ENCODE measurements at regions not wholly inside any gene's neighbourhood (a gene's known extent, or its start where the extent isn't known, plus 50 kb on each side); places are given as distances from the start of the nearest gene placed in this dataset.

GRCh38 chr7:115101199-115101598 lies 179.3 kb downstream of the MDFIC start:
- Histone ChIP-seq H3K4me3 (no peak overlapping the region), H3K27me3 (no peaks in the 10 kb centered on the region), H3K27ac (no peak overlapping the region), H3K4me1 (no peaks in the 10 kb centered on the region), H3K9me3 (no peaks in the 10 kb centered on the region), H3K36me3 (no peaks in the 10 kb centered on the region)
- no peak for DNase-seq (ENCODE audit: low spot score in 2 of 2)
- no peak for TF ChIP-seq EP300 (IDR thresholded peaks at IDR 0.05)
- no peak for TF ChIP-seq POLR2AphosphoS5 (IDR thresholded peaks at IDR 0.05)
- TF ChIP-seq CTCF (IDR thresholded peaks at IDR 0.05) = no peak
- no peak for TF ChIP-seq POLR2A (IDR thresholded peaks at IDR 0.05)

DNA sequence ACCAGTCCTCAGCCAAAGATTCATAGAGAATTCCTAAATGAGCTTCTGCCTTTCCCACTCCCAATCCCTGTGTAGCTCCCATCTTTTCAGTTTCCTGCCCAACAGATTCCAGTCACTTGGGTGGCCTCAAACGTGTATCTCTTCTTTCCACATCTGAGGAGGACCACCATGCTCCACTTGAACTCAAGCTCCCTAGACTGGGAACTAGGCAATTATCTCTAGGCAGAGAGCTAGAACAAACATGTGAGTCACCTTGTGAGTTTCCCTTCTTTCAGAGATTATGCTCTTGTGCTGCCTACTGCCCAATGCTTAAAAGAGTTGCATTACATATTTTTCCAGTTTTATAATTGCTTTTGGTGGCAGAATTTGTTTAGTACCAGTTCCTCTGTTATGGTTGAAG lies 178.0 kb downstream of the MDFIC start:
- H3K9me3 ChIP-seq = no peaks in the 10 kb centered on the region
- no peaks in the 10 kb centered on the region for H3K4me1 ChIP-seq
- DNase-seq (ENCODE audit: low spot score in 2 of 2) = no peak
- no peak overlapping the region for H3K27ac ChIP-seq
- no peak overlapping the region for H3K4me3 ChIP-seq
- WGBS = 33% methylated on average over 1 of the region's 1 CpG
- TF ChIP-seq CTCF (IDR thresholded peaks at IDR 0.05) = no peak
- no peak for TF ChIP-seq POLR2A (IDR thresholded peaks at IDR 0.05)
- no peak for TF ChIP-seq POLR2AphosphoS5 (IDR thresholded peaks at IDR 0.05)
- no peak for TF ChIP-seq EP300 (IDR thresholded peaks at IDR 0.05)
- H3K36me3 ChIP-seq = no peaks in the 10 kb centered on the region
- H3K27me3 ChIP-seq = no peaks in the 10 kb centered on the region

- no peaks in the 10 kb centered on the region for H3K27me3 ChIP-seq
- TF ChIP-seq POLR2AphosphoS5 (IDR thresholded peaks at IDR 0.05) (no peak), POLR2A (IDR thresholded peaks at IDR 0.05) (no peak), EP300 (IDR thresholded peaks at IDR 0.05) (no peak), CTCF (IDR thresholded peaks at IDR 0.05) (no peak)
- WGBS = 47% methylated on average over 3 of the region's 3 CpGs
- DNase-seq (ENCODE audit: low spot score in 2 of 2) = no peak
- no peaks in the 10 kb centered on the region for H3K4me1 ChIP-seq
- no peak overlapping the region for H3K4me3 ChIP-seq
- H3K36me3 ChIP-seq = no peaks in the 10 kb centered on the region
- H3K27ac ChIP-seq = no peak overlapping the region
- H3K9me3 ChIP-seq = no peaks in the 10 kb centered on the region
These were observed 175.3 kb downstream of the MDFIC start for GRCh38 chr7:115097175-115097671.

- H3K27me3 ChIP-seq = no peaks in the 10 kb centered on the region
- 88% methylated on average over 1 of the region's 1 CpG for WGBS
- DNase-seq (ENCODE audit: low spot score in 2 of 2) = no peak
- no peak overlapping the region for H3K27ac ChIP-seq
- no peaks in the 10 kb centered on the region for H3K36me3 ChIP-seq
- H3K4me3 ChIP-seq = no peak overlapping the region
- TF ChIP-seq POLR2AphosphoS5 (IDR thresholded peaks at IDR 0.05) (no peak), POLR2A (IDR thresholded peaks at IDR 0.05) (no peak), EP300 (IDR thresholded peaks at IDR 0.05) (no peak), CTCF (IDR thresholded peaks at IDR 0.05) (no peak)
- H3K4me1 ChIP-seq = no peaks in the 10 kb centered on the region
- no peaks in the 10 kb centered on the region for H3K9me3 ChIP-seq
These were observed 174.4 kb downstream of the MDFIC start for GRCh38 chr7:115096262-115096661.

DNA sequence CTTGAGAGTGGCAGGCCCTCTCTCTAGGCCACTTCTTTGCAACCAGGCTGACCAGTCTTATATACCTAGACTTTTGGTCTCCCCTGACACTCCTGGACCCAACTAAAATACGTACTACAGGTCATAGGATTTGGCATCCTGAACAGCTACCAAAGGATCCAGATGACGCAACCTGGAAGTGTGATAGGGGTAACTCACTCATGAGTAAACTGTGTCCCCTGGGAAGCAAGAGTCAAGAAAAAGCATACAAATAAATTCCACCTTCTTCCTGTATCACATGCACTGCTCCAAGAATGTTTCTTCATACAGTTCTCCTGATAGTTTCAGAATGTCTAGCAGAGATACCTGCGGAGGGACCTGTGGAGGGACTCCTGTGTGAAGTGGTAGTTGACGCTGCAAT lies 172.3 kb downstream of the MDFIC start:
- DNase-seq (ENCODE audit: low spot score in 2 of 2) = no peak
- no peaks in the 10 kb centered on the region for H3K9me3 ChIP-seq
- H3K27me3 ChIP-seq = no peaks in the 10 kb centered on the region
- WGBS = 96% methylated on average over 4 of the region's 4 CpGs
- H3K36me3 ChIP-seq = no peaks in the 10 kb centered on the region
- no peak overlapping the region for H3K27ac ChIP-seq
- TF ChIP-seq CTCF (IDR thresholded peaks at IDR 0.05) = no peak
- no peak for TF ChIP-seq POLR2A (IDR thresholded peaks at IDR 0.05)
- TF ChIP-seq POLR2AphosphoS5 (IDR thresholded peaks at IDR 0.05) = no peak
- TF ChIP-seq EP300 (IDR thresholded peaks at IDR 0.05) = no peak
- no peaks in the 10 kb centered on the region for H3K4me1 ChIP-seq
- H3K4me3 ChIP-seq = no peak overlapping the region

Data from suprapubic skin (tissue), 4 donors.